C4-2B (cell line): ENCODE measurements at regions not wholly inside any gene's neighbourhood (a gene's known extent, or its start where the extent isn't known, plus 50 kb on each side); places are given as distances from the start of the nearest gene placed in this dataset.

Experiments
- H3K27ac ChIP-seq: fragments of 450-650 bp; 2 replicates; pipeline ENCODE4 v1.5.1; 2017
- CTCF ChIP-seq: fragments of 450-650 bp; conservative IDR thresholded peaks from 2 replicates; pipeline ENCODE4 v1.5.1; 2017; ENCODE audit warnings: mild to moderate bottlenecking
- ZFX ChIP-seq: fragments of 450-650 bp; IDR thresholded peaks from 2 replicates; pipeline ENCODE4 v1.6.1; 2017

- no peak overlapping the region for H3K27ac ChIP-seq
- no peak for TF ChIP-seq ZFX
- TF ChIP-seq CTCF: no peak
These were observed 188.5 kb upstream of the IRX3 start for GRCh38 chr16:54475019-54475601.

- TF ChIP-seq CTCF (no peak), ZFX (no peak)
These were observed 186.8 kb upstream of the IRX3 start for GRCh38 chr16:54473226-54473993.

GRCh38 chr16:54467398-54467797 lies 180.8 kb upstream of the IRX3 start:
- TF ChIP-seq CTCF (no peak), ZFX (no peak)
- H3K27ac ChIP-seq: no peak overlapping the region

More at GRCh38 chr16:54473226-54473993, 186.8 kb upstream of the IRX3 start:
- no peak overlapping the region for H3K27ac ChIP-seq

- no peak overlapping the region for H3K27ac ChIP-seq
- TF ChIP-seq CTCF (no peak), ZFX (no peak)
These were observed 179.6 kb upstream of the IRX3 start for GRCh38 chr16:54466233-54466632.

GRCh38 chr16:54465063-54465462 lies 178.5 kb upstream of the IRX3 start:
- no peak for TF ChIP-seq CTCF
- no peak for TF ChIP-seq ZFX
- H3K27ac ChIP-seq: no peak overlapping the region

- no peak for TF ChIP-seq CTCF
- no peak for TF ChIP-seq ZFX
- no peak overlapping the region for H3K27ac ChIP-seq
These were observed 176.2 kb upstream of the IRX3 start for GRCh38 chr16:54462771-54463170.

- no peak overlapping the region for H3K27ac ChIP-seq
- no peak for TF ChIP-seq CTCF
- TF ChIP-seq ZFX: no peak
These were observed 175.6 kb upstream of the IRX3 start for GRCh38 chr16:54462151-54462651.
